MM.1S (cell line): ENCODE measurements at regions not wholly inside any gene's neighbourhood (a gene's known extent, or its start where the extent isn't known, plus 50 kb on each side); places are given as distances from the start of the nearest gene placed in this dataset.

Source experiments
- EZH2 ChIP-seq: fragments of 300-600 bp; sonication (generic); optimal IDR thresholded peaks from 2 replicates; pipeline ENCODE3; 2017; ENCODE audit warnings: low read depth, mild to moderate bottlenecking, antibody characterized with exemption, low read length, mixed read lengths
- TF ChIP-seq, protein P1 (sequence below): fragments of 300-600 bp; sonication (generic); IDR thresholded peaks from 2 replicates; pipeline ENCODE4 v1.5.1; 2016; ENCODE audit warnings: antibody characterized with exemption, low read length, mixed read lengths

DNA sequence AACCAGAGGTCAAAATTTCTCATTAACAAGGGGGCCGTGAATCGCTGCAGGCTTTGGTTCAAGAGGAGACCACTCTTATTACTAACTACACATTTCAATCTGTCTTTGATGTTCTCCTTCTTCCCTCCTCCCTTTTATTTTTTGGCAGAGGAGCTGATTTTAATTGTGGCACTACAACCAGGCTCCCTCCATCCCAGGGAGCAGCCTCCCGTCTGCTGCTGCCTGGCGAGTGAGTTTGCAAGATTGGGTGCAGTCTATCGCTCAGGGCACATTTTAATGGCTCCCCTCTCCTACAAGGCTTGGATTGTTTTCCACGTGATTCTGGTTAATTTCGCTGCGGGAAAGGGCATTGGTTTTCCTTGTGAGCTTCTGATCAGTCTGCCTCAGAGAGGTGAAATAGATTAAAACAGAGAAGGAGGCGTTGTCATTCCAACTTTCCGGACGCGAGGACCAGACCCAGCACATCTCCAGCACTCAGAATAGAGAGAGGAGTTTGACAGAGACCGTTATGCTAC, 81.4 kb downstream of the KCTD15 start:
- TF ChIP-seq EZH2 = no peak
- TF ChIP-seq, protein P1, sequence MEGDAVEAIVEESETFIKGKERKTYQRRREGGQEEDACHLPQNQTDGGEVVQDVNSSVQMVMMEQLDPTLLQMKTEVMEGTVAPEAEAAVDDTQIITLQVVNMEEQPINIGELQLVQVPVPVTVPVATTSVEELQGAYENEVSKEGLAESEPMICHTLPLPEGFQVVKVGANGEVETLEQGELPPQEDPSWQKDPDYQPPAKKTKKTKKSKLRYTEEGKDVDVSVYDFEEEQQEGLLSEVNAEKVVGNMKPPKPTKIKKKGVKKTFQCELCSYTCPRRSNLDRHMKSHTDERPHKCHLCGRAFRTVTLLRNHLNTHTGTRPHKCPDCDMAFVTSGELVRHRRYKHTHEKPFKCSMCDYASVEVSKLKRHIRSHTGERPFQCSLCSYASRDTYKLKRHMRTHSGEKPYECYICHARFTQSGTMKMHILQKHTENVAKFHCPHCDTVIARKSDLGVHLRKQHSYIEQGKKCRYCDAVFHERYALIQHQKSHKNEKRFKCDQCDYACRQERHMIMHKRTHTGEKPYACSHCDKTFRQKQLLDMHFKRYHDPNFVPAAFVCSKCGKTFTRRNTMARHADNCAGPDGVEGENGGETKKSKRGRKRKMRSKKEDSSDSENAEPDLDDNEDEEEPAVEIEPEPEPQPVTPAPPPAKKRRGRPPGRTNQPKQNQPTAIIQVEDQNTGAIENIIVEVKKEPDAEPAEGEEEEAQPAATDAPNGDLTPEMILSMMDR = no peak
